ENCODE measurements at regions not wholly inside any gene's neighbourhood (a gene's known extent, or its start where the extent isn't known, plus 50 kb on each side); places are given as distances from the start of the nearest gene placed in this dataset.

- TF ChIP-seq CTCF (IDR thresholded peaks at IDR 0.05; ENCODE audit: low read depth, low read length, missing control alignments) = no peak
- H3K4me3 ChIP-seq (replicated peaks; ENCODE audit: low read depth, low read length) = no peak overlapping the region
- no peak for DNase-seq (ENCODE audit: extremely low read depth, low read depth)
Observed at GRCh38 chr7:34530259-34530658, 127.8 kb upstream of the NPSR1 start.

DNA sequence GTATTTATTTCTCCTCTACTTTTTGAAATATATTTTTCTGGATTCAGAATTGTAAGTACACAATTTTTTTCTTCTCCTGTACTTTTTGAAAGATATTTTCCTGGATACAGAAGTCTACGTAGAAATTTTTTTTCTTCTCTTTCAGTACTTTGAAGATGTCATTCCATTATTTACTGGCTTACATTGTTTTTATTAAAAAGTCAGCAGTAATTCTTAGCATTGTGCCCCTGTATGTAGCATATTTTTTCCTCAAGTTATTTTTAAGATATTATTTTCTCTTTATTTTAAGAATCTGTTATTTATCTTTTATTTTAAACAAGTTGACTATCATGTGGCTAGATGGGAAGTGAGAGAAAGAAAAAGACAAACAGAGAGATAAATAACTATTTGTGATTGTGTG is 119.0 kb upstream of the NPSR1 start:
- no peak overlapping the region for H3K4me3 ChIP-seq (replicated peaks; ENCODE audit: low read depth, low read length)
- no peak for DNase-seq (ENCODE audit: extremely low read depth, low read depth)
- no peak for TF ChIP-seq CTCF (IDR thresholded peaks at IDR 0.05; ENCODE audit: low read depth, low read length, missing control alignments)

GRCh38 chr7:34544621-34545020 is 113.4 kb upstream of the NPSR1 start:
- H3K4me3 ChIP-seq (replicated peaks; ENCODE audit: low read depth, low read length) = no peak overlapping the region
- no peak for TF ChIP-seq CTCF (IDR thresholded peaks at IDR 0.05; ENCODE audit: low read depth, low read length, missing control alignments)

GRCh38 chr7:34550996-34551395 is 107.0 kb upstream of the NPSR1 start:
- no peak for DNase-seq (ENCODE audit: extremely low read depth, low read depth)
- TF ChIP-seq CTCF (IDR thresholded peaks at IDR 0.05; ENCODE audit: low read depth, low read length, missing control alignments) = no peak
- H3K4me3 ChIP-seq (replicated peaks; ENCODE audit: low read depth, low read length) = no peak overlapping the region

More at GRCh38 chr7:34544621-34545020, 113.4 kb upstream of the NPSR1 start:
- DNase-seq (ENCODE audit: extremely low read depth, low read depth) = no peak

- no peak for TF ChIP-seq CTCF (IDR thresholded peaks at IDR 0.05; ENCODE audit: low read depth, low read length, missing control alignments)
- H3K4me3 ChIP-seq (replicated peaks; ENCODE audit: low read depth, low read length) = no peak overlapping the region
- no peak for DNase-seq (ENCODE audit: extremely low read depth, low read depth)
Observed at GRCh38 chr7:34552502-34552901, 105.5 kb upstream of the NPSR1 start.

GRCh38 chr7:34558022-34558421 is 100.0 kb upstream of the NPSR1 start:
- H3K4me3 ChIP-seq (replicated peaks; ENCODE audit: low read depth, low read length) = no peak overlapping the region
- DNase-seq (ENCODE audit: extremely low read depth, low read depth) = no peak
- TF ChIP-seq CTCF (IDR thresholded peaks at IDR 0.05; ENCODE audit: low read depth, low read length, missing control alignments) = no peak

- DNase-seq (ENCODE audit: extremely low read depth, low read depth) = no peak
- TF ChIP-seq CTCF (IDR thresholded peaks at IDR 0.05; ENCODE audit: low read depth, low read length, missing control alignments) = no peak
- no peak overlapping the region for H3K4me3 ChIP-seq (replicated peaks; ENCODE audit: low read depth, low read length)
Observed at GRCh38 chr7:34564091-34564490, 93.9 kb upstream of the NPSR1 start.

All from HFF-Myc (cell line).